GM19324 (cell line): ENCODE measurements at regions not wholly inside any gene's neighbourhood (a gene's known extent, or its start where the extent isn't known, plus 50 kb on each side); places are given as distances from the start of the nearest gene placed in this dataset.

Experiments used
- ATAC-seq: cut with Tn5 transposase; IDR thresholded peaks from one replicate; pipeline ENCODE4 v1.9.1; 2021; ENCODE audit warnings: mild to moderate bottlenecking, moderate library complexity; ENCODE audit not compliant: unreplicated experiment, low FRiP score

GRCh38 chr4:176383273-176384077, 63.7 kb downstream of the SPCS3 start:
- ATAC-seq, result no peak

GRCh38 chr4:176385601-176386000, 65.8 kb downstream of the SPCS3 start:
- no peak for ATAC-seq

GRCh38 chr4:176387571-176387970, 67.8 kb downstream of the SPCS3 start:
- ATAC-seq, result no peak

- no peak for ATAC-seq
Measured at GRCh38 chr4:176393306-176394013, 73.7 kb downstream of the SPCS3 start.

GRCh38 chr4:176400816-176401461, 81.2 kb downstream of the SPCS3 start:
- no peak for ATAC-seq

GRCh38 chr4:176404621-176405020, 84.9 kb downstream of the SPCS3 start:
- ATAC-seq, result no peak

GRCh38 chr4:176406297-176406696, 86.5 kb downstream of the SPCS3 start:
- ATAC-seq, result no peak

GRCh38 chr4:176406736-176407135, 87.0 kb downstream of the SPCS3 start:
- ATAC-seq, result no peak

- no peak for ATAC-seq
Measured at GRCh38 chr4:176409627-176410026, 89.9 kb downstream of the SPCS3 start.

GRCh38 chr4:176413171-176413570, 93.4 kb downstream of the SPCS3 start:
- peak; percentile 74 for ATAC-seq

- ATAC-seq, result no peak
Measured at GRCh38 chr4:176422001-176422400, 102.2 kb downstream of the SPCS3 start.

GRCh38 chr4:176422511-176422910, 102.7 kb downstream of the SPCS3 start:
- no peak for ATAC-seq

- no peak for ATAC-seq
Measured at GRCh38 chr4:176425035-176425434, 105.3 kb downstream of the SPCS3 start.

GRCh38 chr4:176432811-176433540, 113.2 kb downstream of the SPCS3 start:
- no peak for ATAC-seq

GRCh38 chr4:176433983-176434382, 114.2 kb downstream of the SPCS3 start:
- ATAC-seq, result no peak

- no peak for ATAC-seq
Measured at GRCh38 chr4:176435901-176436292, 116.1 kb downstream of the SPCS3 start.

GRCh38 chr4:176436293-176436973, 116.7 kb downstream of the SPCS3 start:
- no peak for ATAC-seq

- ATAC-seq, result no peak
Measured at GRCh38 chr4:176437756-176438155, 118.0 kb downstream of the SPCS3 start.

- ATAC-seq, result no peak
Measured at GRCh38 chr4:176438401-176438800, 118.6 kb downstream of the SPCS3 start.

GRCh38 chr4:176439611-176440010, 119.8 kb downstream of the SPCS3 start:
- no peak for ATAC-seq
